AG09319 (cell line): ENCODE measurements at regions not wholly inside any gene's neighbourhood (a gene's known extent, or its start where the extent isn't known, plus 50 kb on each side); places are given as distances from the start of the nearest gene placed in this dataset.
"Not testable (repeated sequence)": the region's sequence is repeated elsewhere in the genome, so short reads cannot be mapped to it uniquely, and the experiment has no call there.

Source experiments
- DNase-seq: peaks from one replicate; pipeline ENCODE4 v3.0.0-alpha.2; 2010; ENCODE audit warnings: low read depth; ENCODE audit errors: extremely low read depth
- TF ChIP-seq, protein P1 (sequence below): IDR thresholded peaks from 2 replicates; pipeline ENCODE4 v1.5.1; 2011; ENCODE audit warnings: low read depth, mild to moderate bottlenecking, inconsistent platforms, low read length, moderate library complexity

DNA sequence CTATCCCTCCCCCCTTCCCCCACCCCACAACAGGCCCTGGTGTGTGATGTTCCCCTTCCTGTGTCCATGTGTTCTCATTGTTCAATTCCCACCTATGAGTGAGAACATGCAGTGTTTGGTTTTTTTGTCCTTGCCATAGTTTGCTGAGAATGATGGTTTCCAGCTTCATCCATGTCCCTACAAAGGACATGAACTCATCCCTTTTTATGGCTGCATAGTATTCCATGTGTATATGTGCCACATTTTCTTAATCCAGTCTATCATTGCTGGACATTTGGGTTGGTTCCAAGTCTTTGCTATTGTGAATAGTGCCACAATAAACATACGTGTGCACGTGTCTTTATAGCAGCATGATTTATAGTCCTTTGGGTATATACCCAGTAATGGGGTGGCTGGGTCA is 52.3 kb upstream of the MAN1A2 start:
- not testable (repeated sequence) for DNase-seq

DNA sequence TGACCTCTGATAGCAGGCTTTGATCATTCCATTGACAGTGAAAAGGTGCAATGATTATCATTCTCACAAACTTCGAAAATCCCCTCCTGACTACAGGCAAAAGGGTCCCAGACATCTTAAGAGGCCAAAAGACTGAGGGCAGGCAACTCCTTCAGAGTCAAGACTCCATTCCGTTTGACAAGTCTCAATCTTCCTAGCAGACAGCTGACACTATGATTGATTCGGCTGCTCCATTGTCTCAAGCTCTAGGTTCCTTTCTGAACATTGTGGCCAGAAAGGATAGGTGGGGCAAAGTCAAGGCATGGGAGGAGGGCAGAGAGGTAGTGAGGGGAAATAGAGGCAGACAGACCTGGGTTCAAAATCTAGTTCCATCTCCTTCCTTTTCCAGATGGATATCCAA is 53.7 kb upstream of the MAN1A2 start:
- no peak for DNase-seq
- TF ChIP-seq, protein P1, sequence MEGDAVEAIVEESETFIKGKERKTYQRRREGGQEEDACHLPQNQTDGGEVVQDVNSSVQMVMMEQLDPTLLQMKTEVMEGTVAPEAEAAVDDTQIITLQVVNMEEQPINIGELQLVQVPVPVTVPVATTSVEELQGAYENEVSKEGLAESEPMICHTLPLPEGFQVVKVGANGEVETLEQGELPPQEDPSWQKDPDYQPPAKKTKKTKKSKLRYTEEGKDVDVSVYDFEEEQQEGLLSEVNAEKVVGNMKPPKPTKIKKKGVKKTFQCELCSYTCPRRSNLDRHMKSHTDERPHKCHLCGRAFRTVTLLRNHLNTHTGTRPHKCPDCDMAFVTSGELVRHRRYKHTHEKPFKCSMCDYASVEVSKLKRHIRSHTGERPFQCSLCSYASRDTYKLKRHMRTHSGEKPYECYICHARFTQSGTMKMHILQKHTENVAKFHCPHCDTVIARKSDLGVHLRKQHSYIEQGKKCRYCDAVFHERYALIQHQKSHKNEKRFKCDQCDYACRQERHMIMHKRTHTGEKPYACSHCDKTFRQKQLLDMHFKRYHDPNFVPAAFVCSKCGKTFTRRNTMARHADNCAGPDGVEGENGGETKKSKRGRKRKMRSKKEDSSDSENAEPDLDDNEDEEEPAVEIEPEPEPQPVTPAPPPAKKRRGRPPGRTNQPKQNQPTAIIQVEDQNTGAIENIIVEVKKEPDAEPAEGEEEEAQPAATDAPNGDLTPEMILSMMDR, result no peak

GRCh38 chr1:117312453-117313138 is 54.7 kb upstream of the MAN1A2 start:
- DNase-seq, result peak; percentile 0
- TF ChIP-seq, protein P1, result peak; percentile 55

GRCh38 chr1:117308311-117308916 is 58.8 kb upstream of the MAN1A2 start:
- no peak for DNase-seq
- TF ChIP-seq, protein P1, result no peak

DNA sequence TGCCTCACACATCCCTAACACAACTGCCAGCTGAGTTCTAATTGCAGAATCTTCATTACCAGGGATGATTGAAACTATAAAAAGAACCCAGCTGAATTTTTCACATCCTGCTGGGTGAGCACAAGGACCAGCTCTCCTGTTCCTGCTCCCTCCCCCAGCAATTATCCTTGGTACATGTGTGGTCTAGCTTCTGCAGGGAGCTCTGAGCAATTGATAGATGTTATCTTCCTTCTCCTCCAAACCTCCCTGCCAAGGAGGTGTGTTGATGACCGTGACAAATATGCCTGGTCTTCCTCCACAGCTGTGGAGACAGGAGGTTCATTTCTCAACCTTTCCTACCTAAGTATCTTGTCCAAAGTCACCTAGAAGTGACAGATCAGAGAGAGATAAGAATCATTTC is 65.3 kb upstream of the MAN1A2 start:
- TF ChIP-seq, protein P1, result no peak
- DNase-seq, result no peak

DNA sequence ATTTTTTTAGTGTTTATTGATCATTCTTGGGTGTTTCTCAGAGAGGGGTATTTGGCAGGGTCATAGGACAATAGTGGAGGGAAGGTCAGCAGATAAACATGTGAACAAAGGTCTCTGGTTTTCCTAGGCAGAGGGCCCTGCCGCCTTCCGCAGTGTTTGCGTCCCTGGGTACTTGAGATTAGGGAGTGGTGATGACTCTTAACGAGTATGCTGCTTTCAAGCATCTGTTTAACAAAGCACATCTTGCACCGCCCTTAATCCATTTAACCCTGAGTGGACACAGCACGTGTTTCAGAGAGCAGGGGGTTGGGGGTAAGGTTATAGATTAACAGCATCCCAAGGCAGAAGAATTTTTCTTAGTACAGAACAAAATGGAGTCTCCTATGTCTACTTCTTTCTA is 67.1 kb upstream of the MAN1A2 start:
- DNase-seq, result not testable (repeated sequence)

- DNase-seq, result no peak
- TF ChIP-seq, protein P1, result no peak
Observed at GRCh38 chr1:117295001-117295400, 72.2 kb upstream of the MAN1A2 start.

DNA sequence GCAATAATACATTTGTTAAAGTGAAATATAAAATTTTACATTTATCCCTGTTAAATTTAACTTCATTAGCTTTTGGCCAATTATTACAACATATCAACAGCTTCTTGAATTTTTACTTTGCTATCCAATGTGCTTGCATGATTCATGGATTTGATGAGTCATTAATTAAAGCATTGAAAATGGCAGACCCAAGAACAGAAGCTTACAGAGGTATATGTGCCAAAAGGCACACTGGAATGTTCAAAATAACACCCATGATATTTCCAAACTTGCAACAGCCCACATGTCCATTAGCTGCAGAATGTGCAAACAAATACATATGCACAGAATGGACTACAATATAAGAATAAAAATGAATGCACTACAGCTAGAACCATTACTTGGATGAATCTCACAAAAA is 76.4 kb upstream of the MAN1A2 start:
- TF ChIP-seq, protein P1, result no peak
- no peak for DNase-seq
